ENCODE measurements at regions not wholly inside any gene's neighbourhood (a gene's known extent, or its start where the extent isn't known, plus 50 kb on each side); places are given as distances from the start of the nearest gene placed in this dataset.
A peak's percentile ranks its signal among the peaks of the same experiment; 100 is the strongest.
"Not testable (repeated sequence)": the region's sequence is repeated elsewhere in the genome, so short reads cannot be mapped to it uniquely, and the experiment has no call there.

DNA sequence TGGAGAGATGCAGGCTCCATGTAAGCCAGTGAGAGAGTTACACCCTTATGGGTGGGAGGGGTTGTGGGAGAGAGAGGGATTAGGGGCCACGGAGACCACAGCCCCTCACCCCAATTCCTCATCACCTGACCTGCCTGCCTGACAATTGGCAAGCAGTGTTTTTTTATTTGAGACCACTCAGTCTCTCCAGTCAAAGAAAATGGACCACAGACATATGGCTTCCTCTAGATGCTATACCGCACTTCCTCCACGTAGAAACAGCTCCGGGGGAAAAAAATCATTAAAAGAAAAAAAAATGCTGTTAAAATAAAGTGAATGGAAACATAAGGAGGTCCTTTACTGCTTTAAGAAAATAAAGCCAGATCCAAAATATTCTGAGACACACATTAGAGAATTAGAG is 152.7 kb downstream of the MYLK4 start:
- DNase-seq = no peak
- Histone ChIP-seq H3K4me3 (no peak overlapping the region), H3K27me3 (no peaks in the 10 kb centered on the region), H3K27ac (no peak overlapping the region), H3K36me3 (no peaks in the 10 kb centered on the region), H3K9me3 (no peaks in the 10 kb centered on the region), H3K4me1 (peaks cover 0 to 16% (median 4%) of the 10 kb centered on the region in 3 donors)
- WGBS, 2 donors = 71% methylated on average over 3 to 4 of the region's 4 CpGs
- TF ChIP-seq CTCF (IDR thresholded peaks at IDR 0.05) = no peak
- no peak for TF ChIP-seq POLR2A (IDR thresholded peaks at IDR 0.05)
- intact Hi-C loops (cut with DNase I) = no loop called here

GRCh38 chr6:2597457-2597856 is 153.3 kb downstream of the MYLK4 start:
- H3K27ac ChIP-seq; H3K36me3 ChIP-seq; DNase-seq; H3K4me3 ChIP-seq; intact Hi-C loops (cut with DNase I); H3K27me3 ChIP-seq; H3K9me3 ChIP-seq: not testable (repeated sequence)
- WGBS, 2 donors = 73 to 81% methylated on average over 2 of the region's 2 CpGs
- H3K4me1 ChIP-seq = peaks cover 0 to 16% (median 4%) of the 10 kb centered on the region in 3 donors

DNA sequence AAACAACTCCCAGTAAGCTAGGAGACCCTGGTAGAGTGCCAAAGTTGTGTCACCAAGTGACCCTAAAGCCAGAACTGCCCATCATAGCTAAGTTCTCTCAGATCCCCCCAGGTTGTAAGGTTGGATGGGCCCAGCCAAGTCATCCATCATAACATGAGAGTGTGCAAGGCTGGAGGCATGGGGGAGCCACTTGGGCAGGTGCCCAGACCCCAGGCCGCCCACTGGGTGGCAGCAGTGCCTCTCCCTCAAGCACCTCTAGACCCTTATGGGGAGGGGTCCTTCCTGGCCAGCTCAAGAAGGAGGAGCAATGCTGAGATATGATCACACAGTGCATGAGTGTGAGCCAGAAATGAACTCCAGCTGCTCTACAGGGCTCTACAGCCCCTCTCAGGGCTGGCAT is 154.5 kb downstream of the MYLK4 start:
- WGBS, 2 donors = 80% methylated on average over 1 of the region's 1 CpG; no CpG with 5 or more reads in 1 of the 2 donors
- Histone ChIP-seq H3K27ac (no peak overlapping the region), H3K9me3 (no peaks in the 10 kb centered on the region), H3K4me3 (no peak overlapping the region), H3K4me1 (peaks cover 0 to 16% (median 4%) of the 10 kb centered on the region in 3 donors), H3K36me3 (no peaks in the 10 kb centered on the region), H3K27me3 (no peaks in the 10 kb centered on the region)
- intact Hi-C loops (cut with DNase I) = no loop called here
- no peak for DNase-seq
- TF ChIP-seq CTCF (IDR thresholded peaks at IDR 0.05) (no peak), POLR2A (IDR thresholded peaks at IDR 0.05) (no peak)

- Histone ChIP-seq H3K4me1 (peaks cover 0 to 18% (median 4%) of the 10 kb centered on the region in 3 donors), H3K9me3 (no peaks in the 10 kb centered on the region), H3K27me3 (no peaks in the 10 kb centered on the region), H3K27ac (no peak overlapping the region), H3K36me3 (no peaks in the 10 kb centered on the region), H3K4me3 (no peak overlapping the region)
- 25 to 62% methylated on average over 2 of the region's 2 CpGs for WGBS, 2 donors
- no peak for TF ChIP-seq POLR2A (IDR thresholded peaks at IDR 0.05)
- TF ChIP-seq CTCF (IDR thresholded peaks at IDR 0.05) = no peak
- intact Hi-C loops (cut with DNase I) = no loop called here
- no peak for DNase-seq
Observed at GRCh38 chr6:2594868-2595267, 155.9 kb downstream of the MYLK4 start.

GRCh38 chr6:2593167-2593566 is 157.6 kb downstream of the MYLK4 start:
- H3K9me3 ChIP-seq = no peaks in the 10 kb centered on the region
- no peak overlapping the region for H3K27ac ChIP-seq
- H3K36me3 ChIP-seq = no peaks in the 10 kb centered on the region
- WGBS, 2 donors = 91 to 97% methylated on average over 5 of the region's 6 CpGs
- TF ChIP-seq CTCF (IDR thresholded peaks at IDR 0.05) (no peak), POLR2A (IDR thresholded peaks at IDR 0.05) (no peak)
- H3K4me3 ChIP-seq = no peak overlapping the region
- no peak for DNase-seq
- no peaks in the 10 kb centered on the region for H3K27me3 ChIP-seq
- intact Hi-C loops (cut with DNase I) = no loop called here
- H3K4me1 ChIP-seq = peaks cover 0 to 32% (median 4%) of the 10 kb centered on the region in 3 donors

DNA sequence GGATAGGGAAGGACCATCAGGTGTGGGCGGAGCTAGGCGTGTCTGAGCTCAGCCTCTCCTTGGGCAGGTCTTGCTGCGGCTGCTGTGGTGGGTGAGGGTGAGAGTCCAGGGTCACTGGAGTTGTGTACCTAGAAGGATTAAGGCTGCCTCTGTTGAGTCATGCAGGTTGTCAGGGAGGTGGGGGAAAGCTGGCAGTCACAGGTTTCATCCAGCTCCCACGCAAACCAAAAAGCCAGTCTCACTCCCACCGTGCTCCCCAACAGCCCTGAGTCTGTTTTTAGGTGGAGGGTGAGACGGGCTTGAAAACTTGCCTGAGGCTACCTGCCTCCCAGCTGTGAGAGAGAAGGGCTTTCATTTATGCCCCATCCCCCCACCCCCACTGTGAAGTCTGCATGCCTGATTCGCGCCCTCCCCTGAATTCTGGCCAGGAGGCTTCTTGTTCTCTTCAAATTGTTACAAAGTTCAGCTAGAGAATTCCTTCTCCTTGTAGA is 161.5 kb downstream of the MYLK4 start:
- no peak for TF ChIP-seq POLR2A (IDR thresholded peaks at IDR 0.05)
- no peak for TF ChIP-seq CTCF (IDR thresholded peaks at IDR 0.05)
- WGBS, 2 donors = 34 to 62% methylated on average over 2 to 6 of the region's 8 CpGs
- Histone ChIP-seq H3K4me1 (peaks cover 0 to 19% (median 0%) of the 10 kb centered on the region in 3 donors), H3K36me3 (no peaks in the 10 kb centered on the region), H3K27me3 (no peaks in the 10 kb centered on the region), H3K4me3 (no peak overlapping the region), H3K9me3 (no peaks in the 10 kb centered on the region), H3K27ac (peak overlapping the region in 3 of 4 donors; percentile 43 to 73 (median 59))
- DNase-seq = no peak
- intact Hi-C loops (cut with DNase I) = no loop called here
